Endothelial cell of umbilical vein (primary cell): ENCODE measurements at regions not wholly inside any gene's neighbourhood (a gene's known extent, or its start where the extent isn't known, plus 50 kb on each side); places are given as distances from the start of the nearest gene placed in this dataset.

ENCODE experiments used
- EZH2 ChIP-seq: IDR thresholded peaks from 2 replicates; pipeline ENCODE4 v1.6.1; 2012; ENCODE audit warnings: borderline replicate concordance, low read depth, mild to moderate bottlenecking, moderate library complexity, low read length, inconsistent platforms; ENCODE audit not compliant: severe bottlenecking
- POLR2AphosphoS5 ChIP-seq: IDR thresholded peaks from 2 replicates; pipeline ENCODE4 v1.6.1; 2012; ENCODE audit warnings: low read depth, mild to moderate bottlenecking, control low read depth, low read length, moderate library complexity; ENCODE audit not compliant: insufficient read depth
- TF ChIP-seq, protein P1 (sequence below), 2 donors: IDR thresholded peaks; 1 replicate in 1 of 2; 2 replicates in 1 of 2; pipeline ENCODE4 v1.5.1; 2011; ENCODE audit warnings: low read length in 2 of 2, mild to moderate bottlenecking in 2 of 2, moderate library complexity in 2 of 2, control low read depth in 1 of 2, inconsistent platforms in 1 of 2, low read depth in 1 of 2; ENCODE audit not compliant: insufficient read depth in 1 of 2; ENCODE audit errors: extremely low read depth in 1 of 2

DNA sequence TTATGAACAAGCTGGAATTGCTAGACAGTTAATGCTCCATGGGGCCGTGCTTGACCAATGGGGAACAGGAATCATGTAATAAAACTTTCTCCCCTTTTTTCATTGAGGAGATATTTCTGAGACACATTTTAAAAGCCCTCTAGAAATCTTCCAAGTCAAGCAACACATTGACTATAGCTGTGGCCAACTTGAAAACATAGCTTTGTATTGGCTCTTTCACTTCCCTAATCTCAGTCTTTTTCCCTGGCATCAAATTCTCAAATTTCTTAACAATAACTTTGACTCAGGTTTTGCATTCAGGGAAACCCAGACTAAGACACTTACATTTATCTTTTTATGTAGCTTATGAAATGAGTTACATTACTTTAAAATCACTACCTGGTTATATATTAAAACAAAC, 947.1 kb upstream of the MBL2 start:
- TF ChIP-seq, protein P1, sequence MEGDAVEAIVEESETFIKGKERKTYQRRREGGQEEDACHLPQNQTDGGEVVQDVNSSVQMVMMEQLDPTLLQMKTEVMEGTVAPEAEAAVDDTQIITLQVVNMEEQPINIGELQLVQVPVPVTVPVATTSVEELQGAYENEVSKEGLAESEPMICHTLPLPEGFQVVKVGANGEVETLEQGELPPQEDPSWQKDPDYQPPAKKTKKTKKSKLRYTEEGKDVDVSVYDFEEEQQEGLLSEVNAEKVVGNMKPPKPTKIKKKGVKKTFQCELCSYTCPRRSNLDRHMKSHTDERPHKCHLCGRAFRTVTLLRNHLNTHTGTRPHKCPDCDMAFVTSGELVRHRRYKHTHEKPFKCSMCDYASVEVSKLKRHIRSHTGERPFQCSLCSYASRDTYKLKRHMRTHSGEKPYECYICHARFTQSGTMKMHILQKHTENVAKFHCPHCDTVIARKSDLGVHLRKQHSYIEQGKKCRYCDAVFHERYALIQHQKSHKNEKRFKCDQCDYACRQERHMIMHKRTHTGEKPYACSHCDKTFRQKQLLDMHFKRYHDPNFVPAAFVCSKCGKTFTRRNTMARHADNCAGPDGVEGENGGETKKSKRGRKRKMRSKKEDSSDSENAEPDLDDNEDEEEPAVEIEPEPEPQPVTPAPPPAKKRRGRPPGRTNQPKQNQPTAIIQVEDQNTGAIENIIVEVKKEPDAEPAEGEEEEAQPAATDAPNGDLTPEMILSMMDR (IDR thresholded peaks at IDR 0.05; ENCODE audit: extremely low read depth in 1 of 2, insufficient read depth in 1 of 2, low read depth in 1 of 2, low read length in 2 of 2): no peak
- TF ChIP-seq POLR2AphosphoS5 (no peak), EZH2 (no peak)
